B cell (primary cell): ENCODE measurements at regions not wholly inside any gene's neighbourhood (a gene's known extent, or its start where the extent isn't known, plus 50 kb on each side); places are given as distances from the start of the nearest gene placed in this dataset.

Experiments
- ATAC-seq: fragments of 200-7000 bp; cut with Tn5 transposase; one replicate; pipeline ENCODE4 v1.10.0; 2021; ENCODE audit warnings: low read depth, mild to moderate bottlenecking, moderate number of reproducible peaks, moderate library complexity
- CTCF ChIA-PET: fragments of 350-600 bp; sonication (Branson Sonifier 250); formaldehyde crosslinking; loops from one replicate; lab custom pipeline; 2021; ENCODE audit warnings: antibody characterized with exemption, inconsistent platforms; lab: Charles Lee
- POLR2A ChIA-PET: fragments of 350-600 bp; sonication (Branson Sonifier 250); formaldehyde crosslinking; loops from one replicate; lab custom pipeline; 2021; ENCODE audit warnings: antibody characterized with exemption; lab: Charles Lee
- DNase-seq: peaks from one replicate; pipeline ENCODE4 v3.0.0; 2013
- H2AFZ ChIP-seq: 2 replicates; pipeline ENCODE4 v1.6.1; 2012; ENCODE audit warnings: mild to moderate bottlenecking, low read depth, low read length; ENCODE audit not compliant: insufficient read depth, poor library complexity, severe bottlenecking
- H3K27ac ChIP-seq, 2 donors: 1 replicate in 1 of 2; 2 replicates in 1 of 2; pipeline ENCODE4 v1.5.1; 2012 to 2013; ENCODE audit warnings: low read length in 2 of 2, mild to moderate bottlenecking in 2 of 2, moderate library complexity in 1 of 2
- H3K27me3 ChIP-seq, 4 experiments: fragments of 200-600 bp in 1 of 4; sonication (generic) in 1 of 4; replicated peaks in 1 of 4; 1 replicate in 2 of 4; 2 replicates in 2 of 4; pipeline versions ENCODE4 v1.6.1 to v1.7.0; 2013 to 2016; ENCODE audit warnings: low read length in 3 of 4, mild to moderate bottlenecking in 2 of 4, mixed read lengths in 1 of 4, moderate library complexity in 1 of 4; ENCODE audit not compliant: insufficient read depth in 4 of 4, control insufficient read depth in 3 of 4; ENCODE audit errors: control extremely low read depth in 1 of 4
- H3K36me3 ChIP-seq, 2 experiments: replicated peaks in 1 of 2; 1 replicate in 1 of 2; 2 replicates in 1 of 2; pipeline versions ENCODE4 v1.6.1 to v1.7.1; 2013; ENCODE audit warnings: low read length in 1 of 2; ENCODE audit not compliant: insufficient read depth in 2 of 2, control insufficient read depth in 1 of 2; ENCODE audit errors: control extremely low read depth in 1 of 2, extremely low read depth in 1 of 2
- H3K4me1 ChIP-seq, 2 donors: fragments of 200-600 bp in 1 of 2; sonication (generic) in 1 of 2; 1 replicate in 1 of 2; 2 replicates in 1 of 2; pipeline versions ENCODE4 v1.5.1 to v1.6.1; 2013 to 2017; ENCODE audit warnings: low read length in 2 of 2; ENCODE audit not compliant: control insufficient read depth in 2 of 2, insufficient read depth in 2 of 2
- H3K4me2 ChIP-seq: replicated peaks from 2 replicates; pipeline ENCODE3; 2012; ENCODE audit warnings: mild to moderate bottlenecking, low read depth, low read length; ENCODE audit not compliant: poor library complexity, severe bottlenecking
- H3K4me3 ChIP-seq, 5 experiments: fragments of 200-600 bp in 1 of 5; sonication (generic) in 1 of 5; 1 replicate in 3 of 5; 2 replicates in 2 of 5; pipeline versions ENCODE4 v1.5.1 to v1.7.0; 2011 to 2016; ENCODE audit warnings: low read length in 4 of 5, mild to moderate bottlenecking in 4 of 5, low read depth in 2 of 5, control low read depth in 1 of 5, moderate library complexity in 1 of 5; ENCODE audit not compliant: insufficient read depth in 1 of 5; ENCODE audit errors: control extremely low read depth in 1 of 5, extremely low read depth in 1 of 5
- H3K79me2 ChIP-seq: fragments of 200-600 bp; sonication (generic); one replicate; pipeline ENCODE4 v1.6.0; 2016; ENCODE audit warnings: low read length; ENCODE audit not compliant: control insufficient read depth, insufficient read depth
- H3K9ac ChIP-seq: fragments of 200-600 bp; sonication (generic); 2 replicates; pipeline ENCODE4 v1.6.1; 2017; ENCODE audit warnings: mild to moderate bottlenecking, low read length, moderate library complexity
- H3K9me3 ChIP-seq, 3 donors: one replicate each; pipeline versions ENCODE4 v1.6.1 to v1.7.1; 2013; ENCODE audit warnings: low read length in 2 of 3; ENCODE audit not compliant: control insufficient read depth in 2 of 3, insufficient read depth in 1 of 3; ENCODE audit errors: control extremely low read depth in 1 of 3
- H4K20me1 ChIP-seq: 2 replicates; pipeline ENCODE4 v1.6.0; 2012; ENCODE audit warnings: mild to moderate bottlenecking, low read length; ENCODE audit not compliant: insufficient read depth, control insufficient read depth, poor library complexity, severe bottlenecking
- H3K27ac Mint-ChIP-seq: one replicate; pipeline ENCODE4 v1.8.0; 2021; ENCODE audit warnings: mixed read lengths
- H3K27me3 Mint-ChIP-seq: one replicate; pipeline ENCODE4 v1.8.0; 2021; ENCODE audit warnings: mixed read lengths
- H3K4me1 Mint-ChIP-seq: one replicate; pipeline ENCODE4 v1.8.0; 2021; ENCODE audit warnings: mixed read lengths
- H3K4me3 Mint-ChIP-seq: one replicate; pipeline ENCODE4 v1.8.0; 2021; ENCODE audit warnings: mixed read lengths
- H3K9me3 Mint-ChIP-seq: one replicate; pipeline ENCODE4 v1.8.0; 2022; ENCODE audit warnings: mixed read lengths; ENCODE audit not compliant: insufficient read depth
- CTCF ChIP-seq: fragments of 200-600 bp; IDR thresholded peaks from one replicate; pipeline ENCODE4 v1.8.0; 2022; ENCODE audit warnings: antibody characterized with exemption, mild to moderate bottlenecking
- EZH2 ChIP-seq: IDR thresholded peaks from 2 replicates; pipeline ENCODE4 v1.6.1; 2012; ENCODE audit warnings: borderline replicate concordance, low read depth, mild to moderate bottlenecking, moderate library complexity, low read length; ENCODE audit not compliant: insufficient read depth, poor library complexity, severe bottlenecking
- WGBS: methylation state at CpG from one replicate; pipeline ENCODE4 v1.1.5; 2013; ENCODE audit warnings: missing lambda C conversion rate; ENCODE audit not compliant: insufficient coverage; 5-methylcytosine and 5-hydroxymethylcytosine counted together
- intact Hi-C: fragments of 100-400 bp; cut with micrococcal nuclease; formaldehyde crosslinking; loops from one replicate; pipeline ENCODE4 v1.10.0; 2022

DNA sequence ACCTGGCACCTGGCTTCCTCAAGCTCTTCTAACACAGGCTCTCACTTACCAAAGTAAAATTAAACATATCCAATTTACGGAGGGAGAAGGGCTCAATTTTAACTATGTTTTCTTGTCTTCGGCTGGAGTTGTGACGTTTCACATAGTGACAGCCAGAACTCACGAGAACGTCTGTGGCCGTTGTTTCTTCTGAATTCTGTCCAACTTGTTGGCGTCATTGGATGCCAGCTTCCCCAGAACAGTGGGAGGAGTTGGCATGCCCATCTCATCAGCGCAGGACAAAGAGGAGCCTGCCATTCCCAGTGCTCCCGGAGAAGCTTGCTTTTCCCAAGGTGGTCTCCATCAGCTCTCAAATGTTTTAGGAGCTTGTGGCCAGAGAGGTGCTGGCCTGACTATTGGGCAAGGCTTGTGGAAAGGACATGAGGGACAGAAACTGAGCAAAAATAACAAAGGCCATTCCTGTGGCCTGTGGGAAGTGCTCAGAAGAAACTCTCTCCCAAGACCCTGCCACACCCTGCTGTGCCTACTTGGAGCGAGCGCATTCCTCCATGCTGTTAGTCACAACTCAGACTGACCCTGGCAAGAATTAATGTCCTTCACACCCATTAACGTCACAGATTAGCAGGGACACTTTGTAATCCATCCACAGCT is 265.4 kb upstream of the CDH4 start:
- no peak overlapping the region for H3K27ac Mint-ChIP-seq
- no peaks in the 10 kb centered on the region for H3K27me3 Mint-ChIP-seq
- intact Hi-C loops: no loop called here
- Histone ChIP-seq H3K4me1 (no peaks in the 10 kb centered on the region), H3K4me3 (no peak overlapping the region), H3K36me3 (no peaks in the 10 kb centered on the region), H4K20me1 (no peaks in the 10 kb centered on the region), H3K79me2 (no peaks in the 10 kb centered on the region), H3K9ac (no peak overlapping the region), H3K4me2 (no peak overlapping the region), H3K9me3 (peaks cover 0 to 23% (median 0%) of the 10 kb centered on the region in 3 donors), H2AFZ (no peak overlapping the region), H3K27ac (no peak overlapping the region), H3K27me3 (no peaks in the 10 kb centered on the region)
- ATAC-seq (no peak), DNase-seq (no peak)
- no peaks in the 10 kb centered on the region for H3K4me1 Mint-ChIP-seq
- H3K4me3 Mint-ChIP-seq: no peak overlapping the region
- POLR2A ChIA-PET: no interaction called here
- WGBS: 89% methylated on average over 12 of the region's 12 CpGs
- TF ChIP-seq EZH2: no peak
- no peak for TF ChIP-seq CTCF
- H3K9me3 Mint-ChIP-seq: no peaks in the 10 kb centered on the region
- CTCF ChIA-PET: no interaction called here

GRCh38 chr20:60990061-60990460 is 262.0 kb upstream of the CDH4 start:
- H3K4me3 ChIP-seq: no peak overlapping the region
- H4K20me1 ChIP-seq: no peaks in the 10 kb centered on the region
- POLR2A ChIA-PET: no interaction called here
- H3K4me1 ChIP-seq: no peaks in the 10 kb centered on the region
- no peak overlapping the region for H2AFZ ChIP-seq
- no peaks in the 10 kb centered on the region for H3K4me1 Mint-ChIP-seq
- H3K9ac ChIP-seq: no peak overlapping the region
- H3K9me3 ChIP-seq: peaks cover 0 to 23% (median 0%) of the 10 kb centered on the region in 3 donors
- intact Hi-C loops: no loop called here
- WGBS: 86% methylated on average over 6 of the region's 10 CpGs
- no peaks in the 10 kb centered on the region for H3K27me3 Mint-ChIP-seq
- CTCF ChIA-PET: no interaction called here
- H3K27ac ChIP-seq: no peak overlapping the region
- no peaks in the 10 kb centered on the region for H3K79me2 ChIP-seq
- DNase-seq: no peak
- H3K4me3 Mint-ChIP-seq: no peak overlapping the region
- TF ChIP-seq EZH2 (no peak), CTCF (no peak)
- peaks cover 3% of the 10 kb centered on the region for H3K9me3 Mint-ChIP-seq
- H3K4me2 ChIP-seq: no peak overlapping the region
- H3K36me3 ChIP-seq: no peaks in the 10 kb centered on the region
- ATAC-seq: no peak
- H3K27me3 ChIP-seq: no peaks in the 10 kb centered on the region
- H3K27ac Mint-ChIP-seq: no peak overlapping the region
